Fibroblast of mammary gland (primary cell): ENCODE measurements at regions not wholly inside any gene's neighbourhood (a gene's known extent, or its start where the extent isn't known, plus 50 kb on each side); places are given as distances from the start of the nearest gene placed in this dataset.

Source experiments
- DNase-seq: peaks from one replicate; pipeline ENCODE4 v3.0.0-alpha.2; 2010; ENCODE audit warnings: low read depth
- H3K4me3 ChIP-seq: 2 replicates; pipeline ENCODE4 v1.5.1; 2011; ENCODE audit warnings: low read depth, mild to moderate bottlenecking, low read length, moderate library complexity; ENCODE audit not compliant: control insufficient read depth
- CTCF ChIP-seq: conservative IDR thresholded peaks from 2 replicates; pipeline ENCODE4 v1.5.1; 2011; ENCODE audit warnings: low read depth, low read length, inconsistent platforms; ENCODE audit not compliant: control insufficient read depth, insufficient read depth

- TF ChIP-seq CTCF, result no peak
- DNase-seq, result no peak
Measured at GRCh38 chr14:62604524-62604923, 440.7 kb downstream of the KCNH5 start.

GRCh38 chr14:62614122-62614521 is 431.1 kb downstream of the KCNH5 start:
- no peak for TF ChIP-seq CTCF
- H3K4me3 ChIP-seq, result no peak overlapping the region
- DNase-seq, result no peak

More at GRCh38 chr14:62604524-62604923, 440.7 kb downstream of the KCNH5 start:
- H3K4me3 ChIP-seq, result no peak overlapping the region

GRCh38 chr14:62616668-62617067 is 428.6 kb downstream of the KCNH5 start:
- DNase-seq, result no peak
- no peak for TF ChIP-seq CTCF
- no peak overlapping the region for H3K4me3 ChIP-seq

GRCh38 chr14:62626416-62626815 is 418.8 kb downstream of the KCNH5 start:
- no peak for TF ChIP-seq CTCF
- DNase-seq, result no peak
- H3K4me3 ChIP-seq, result no peak overlapping the region

- DNase-seq, result no peak
- TF ChIP-seq CTCF, result no peak
- H3K4me3 ChIP-seq, result no peak overlapping the region
Measured at GRCh38 chr14:62629176-62629725, 416.0 kb downstream of the KCNH5 start.

DNA sequence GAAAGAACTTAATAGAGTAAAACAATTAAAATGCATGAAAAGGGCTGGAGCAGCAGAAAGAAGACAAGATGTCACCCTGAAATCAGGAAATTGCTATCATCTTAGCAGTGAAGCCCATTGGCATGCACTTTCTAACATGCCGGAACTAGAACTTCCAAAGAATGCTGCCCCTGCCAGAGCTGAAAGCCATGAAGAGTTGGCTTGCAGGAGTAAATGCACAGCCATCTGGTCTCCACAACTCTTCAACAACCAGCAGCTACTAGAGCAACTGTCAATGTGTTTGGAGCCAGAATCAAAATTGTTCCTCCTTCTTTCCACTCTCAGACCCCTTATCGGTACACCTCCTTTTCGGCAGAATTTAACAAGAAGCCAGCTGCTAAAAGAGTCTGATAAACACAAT is 414.1 kb downstream of the KCNH5 start:
- no peak overlapping the region for H3K4me3 ChIP-seq
- no peak for TF ChIP-seq CTCF
- no peak for DNase-seq

- no peak for TF ChIP-seq CTCF
- H3K4me3 ChIP-seq, result no peak overlapping the region
- no peak for DNase-seq
Measured at GRCh38 chr14:62632771-62633170, 412.5 kb downstream of the KCNH5 start.
